ENCODE measurements at regions not wholly inside any gene's neighbourhood (a gene's known extent, or its start where the extent isn't known, plus 50 kb on each side); places are given as distances from the start of the nearest gene placed in this dataset.

DNA sequence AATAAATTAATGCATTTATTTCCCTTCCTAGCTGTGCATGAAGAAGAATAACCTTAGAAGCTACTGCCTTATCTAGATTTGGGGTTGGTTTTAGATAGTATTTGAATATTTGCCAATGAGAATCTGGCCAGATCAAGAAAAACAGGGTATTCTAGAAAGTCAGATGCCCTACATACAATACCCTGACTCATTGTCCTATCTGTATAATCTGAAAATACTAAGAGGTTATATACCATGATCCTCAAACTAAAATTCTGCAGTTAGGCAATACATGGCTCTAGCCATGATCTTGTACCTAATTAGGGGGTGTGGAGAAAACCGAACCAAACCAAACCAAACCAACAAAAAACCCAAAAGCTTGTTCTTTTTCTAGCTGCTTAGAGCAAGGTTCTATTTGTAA, 240.4 kb upstream of the LYZL1 start:
- DNase-seq (ENCODE audit: low spot score) (no peak), ATAC-seq (ENCODE audit: insufficient number of reproducible peaks, low FRiP score, low read depth) (no peak)
- Histone ChIP-seq H3K9me3 (no peaks in the 10 kb centered on the region), H3K4me1 (ENCODE audit: control insufficient read depth in 1 of 2, low read depth in 2 of 2) (no peaks in the 10 kb centered on the region), H3K4me3 (no peak overlapping the region), H3K36me3 (no peaks in the 10 kb centered on the region), H3K27ac (no peak overlapping the region), H3K27me3 (replicated peaks; ENCODE audit: insufficient read depth) (no peaks in the 10 kb centered on the region)
- TF ChIP-seq, protein P1, sequence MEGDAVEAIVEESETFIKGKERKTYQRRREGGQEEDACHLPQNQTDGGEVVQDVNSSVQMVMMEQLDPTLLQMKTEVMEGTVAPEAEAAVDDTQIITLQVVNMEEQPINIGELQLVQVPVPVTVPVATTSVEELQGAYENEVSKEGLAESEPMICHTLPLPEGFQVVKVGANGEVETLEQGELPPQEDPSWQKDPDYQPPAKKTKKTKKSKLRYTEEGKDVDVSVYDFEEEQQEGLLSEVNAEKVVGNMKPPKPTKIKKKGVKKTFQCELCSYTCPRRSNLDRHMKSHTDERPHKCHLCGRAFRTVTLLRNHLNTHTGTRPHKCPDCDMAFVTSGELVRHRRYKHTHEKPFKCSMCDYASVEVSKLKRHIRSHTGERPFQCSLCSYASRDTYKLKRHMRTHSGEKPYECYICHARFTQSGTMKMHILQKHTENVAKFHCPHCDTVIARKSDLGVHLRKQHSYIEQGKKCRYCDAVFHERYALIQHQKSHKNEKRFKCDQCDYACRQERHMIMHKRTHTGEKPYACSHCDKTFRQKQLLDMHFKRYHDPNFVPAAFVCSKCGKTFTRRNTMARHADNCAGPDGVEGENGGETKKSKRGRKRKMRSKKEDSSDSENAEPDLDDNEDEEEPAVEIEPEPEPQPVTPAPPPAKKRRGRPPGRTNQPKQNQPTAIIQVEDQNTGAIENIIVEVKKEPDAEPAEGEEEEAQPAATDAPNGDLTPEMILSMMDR (IDR thresholded peaks at IDR 0.05), result no peak

DNA sequence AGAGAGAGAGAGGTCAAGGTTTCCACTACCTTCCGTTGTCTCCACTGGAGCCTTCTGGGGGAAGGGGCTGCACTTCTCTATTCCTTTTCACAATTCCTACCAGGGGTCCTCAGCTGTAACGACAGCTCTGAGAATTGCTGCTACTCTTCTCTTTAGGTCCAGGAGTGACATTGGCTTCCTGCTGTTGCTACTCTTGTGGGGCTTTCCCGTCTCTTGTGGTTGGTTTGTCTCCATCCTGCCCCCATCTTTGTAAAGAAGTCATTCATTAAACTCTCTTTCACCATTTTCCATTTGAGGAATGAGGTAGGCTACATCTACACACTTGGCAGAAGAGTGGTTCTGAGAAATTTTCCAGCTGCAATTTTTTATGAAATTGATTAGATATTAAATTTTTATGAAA, 238.8 kb upstream of the LYZL1 start:
- no peaks in the 10 kb centered on the region for H3K27me3 ChIP-seq (replicated peaks; ENCODE audit: insufficient read depth)
- H3K36me3 ChIP-seq, result no peaks in the 10 kb centered on the region
- TF ChIP-seq, protein P1 (IDR thresholded peaks at IDR 0.05), result no peak
- no peaks in the 10 kb centered on the region for H3K9me3 ChIP-seq
- H3K4me3 ChIP-seq, result no peak overlapping the region
- ATAC-seq (ENCODE audit: insufficient number of reproducible peaks, low FRiP score, low read depth) (no peak), DNase-seq (ENCODE audit: low spot score) (no peak)
- no peaks in the 10 kb centered on the region for H3K4me1 ChIP-seq (ENCODE audit: control insufficient read depth in 1 of 2, low read depth in 2 of 2)
- H3K27ac ChIP-seq, result no peak overlapping the region

DNA sequence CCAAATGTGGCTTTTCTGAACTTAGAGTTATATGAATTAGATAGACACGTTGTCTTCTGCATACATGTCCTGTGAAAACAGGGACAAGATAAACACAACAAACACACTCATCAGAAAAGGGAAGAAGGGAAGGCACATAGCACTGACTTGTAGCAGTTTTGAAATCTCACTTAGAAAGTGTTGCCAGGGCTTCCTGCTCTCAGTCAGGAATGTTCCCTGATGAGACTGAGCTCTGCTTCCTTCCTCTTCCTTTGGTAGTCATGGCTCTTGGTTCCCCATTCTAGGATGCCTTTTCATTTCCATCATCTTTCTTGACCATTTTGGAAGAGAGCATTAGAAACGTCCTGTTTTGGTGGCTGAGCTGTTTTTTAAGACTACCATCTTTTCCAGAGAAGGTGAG, 233.8 kb upstream of the LYZL1 start:
- no peaks in the 10 kb centered on the region for H3K36me3 ChIP-seq
- DNase-seq (ENCODE audit: low spot score) (no peak), ATAC-seq (ENCODE audit: insufficient number of reproducible peaks, low FRiP score, low read depth) (no peak)
- TF ChIP-seq, protein P1 (IDR thresholded peaks at IDR 0.05), result no peak
- no peaks in the 10 kb centered on the region for H3K4me1 ChIP-seq (ENCODE audit: control insufficient read depth in 1 of 2, low read depth in 2 of 2)
- no peaks in the 10 kb centered on the region for H3K9me3 ChIP-seq
- no peak overlapping the region for H3K27ac ChIP-seq
- H3K27me3 ChIP-seq (replicated peaks; ENCODE audit: insufficient read depth), result no peaks in the 10 kb centered on the region
- H3K4me3 ChIP-seq, result no peak overlapping the region

DNA sequence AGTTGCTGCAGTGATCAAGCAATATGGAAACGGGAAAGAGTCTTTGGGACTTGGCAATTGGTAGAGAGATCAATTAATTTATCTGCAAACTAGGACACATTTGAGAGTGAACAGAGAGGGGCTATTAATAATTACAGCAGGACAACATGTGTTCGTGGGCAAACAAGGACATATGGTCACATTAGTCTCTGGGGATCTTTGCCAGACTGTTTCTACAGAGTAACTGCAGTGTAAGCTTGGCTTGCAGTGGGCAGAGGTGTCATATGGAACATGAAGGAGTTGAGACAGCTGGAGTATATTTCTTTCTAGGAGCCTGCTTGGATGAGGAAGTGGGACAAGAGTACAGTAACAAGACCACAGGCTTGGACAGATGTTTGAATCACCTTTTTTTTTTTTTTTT, 232.1 kb upstream of the LYZL1 start:
- ATAC-seq (ENCODE audit: insufficient number of reproducible peaks, low FRiP score, low read depth) (no peak), DNase-seq (ENCODE audit: low spot score) (no peak)
- TF ChIP-seq, protein P1 (IDR thresholded peaks at IDR 0.05), result no peak
- no peaks in the 10 kb centered on the region for H3K36me3 ChIP-seq
- no peaks in the 10 kb centered on the region for H3K9me3 ChIP-seq
- H3K4me3 ChIP-seq, result no peak overlapping the region
- H3K27me3 ChIP-seq (replicated peaks; ENCODE audit: insufficient read depth), result no peaks in the 10 kb centered on the region
- no peaks in the 10 kb centered on the region for H3K4me1 ChIP-seq (ENCODE audit: control insufficient read depth in 1 of 2, low read depth in 2 of 2)
- H3K27ac ChIP-seq, result no peak overlapping the region

DNA sequence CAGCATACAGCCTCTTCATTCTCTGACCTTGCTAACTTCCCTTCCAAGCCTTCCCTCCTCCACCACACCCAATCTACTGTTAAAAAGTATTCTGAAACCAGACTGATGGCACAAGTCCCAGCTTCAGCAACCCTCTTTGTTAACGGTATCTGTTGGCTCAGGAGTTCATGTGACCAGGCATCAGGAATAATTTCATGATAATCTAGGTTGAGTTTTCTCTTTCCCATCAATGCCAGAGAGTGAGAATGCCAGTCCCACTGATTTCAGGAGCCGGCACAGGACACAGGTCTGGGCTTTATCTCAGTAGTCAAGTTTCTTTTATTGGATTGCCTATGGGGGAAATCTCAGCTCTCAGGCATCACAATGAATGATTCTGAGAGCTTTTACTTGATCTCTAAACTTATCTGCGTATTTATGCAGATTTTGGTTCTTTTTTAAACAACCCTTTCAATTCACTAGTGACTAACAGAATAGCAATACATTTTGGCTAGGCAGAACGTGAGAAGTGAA, 231.0 kb upstream of the LYZL1 start:
- no peak for ATAC-seq (ENCODE audit: insufficient number of reproducible peaks, low FRiP score, low read depth)
- no peak overlapping the region for H3K27ac ChIP-seq

More for the DNA sequence above, 231.0 kb upstream of the LYZL1 start:
- Histone ChIP-seq H3K27me3 (replicated peaks; ENCODE audit: insufficient read depth) (no peaks in the 10 kb centered on the region), H3K9me3 (no peaks in the 10 kb centered on the region), H3K36me3 (no peaks in the 10 kb centered on the region), H3K4me3 (no peak overlapping the region), H3K4me1 (ENCODE audit: control insufficient read depth in 1 of 2, low read depth in 2 of 2) (no peaks in the 10 kb centered on the region)
- TF ChIP-seq, protein P1 (IDR thresholded peaks at IDR 0.05), result no peak
- DNase-seq (ENCODE audit: low spot score), result no peak

All from thoracic aorta (tissue), 2 donors.